Brain pericyte (primary cell): ENCODE measurements at regions not wholly inside any gene's neighbourhood (a gene's known extent, or its start where the extent isn't known, plus 50 kb on each side); places are given as distances from the start of the nearest gene placed in this dataset.
A peak's percentile ranks its signal among the peaks of the same experiment; 100 is the strongest.
"Not testable (repeated sequence)": the region's sequence is repeated elsewhere in the genome, so short reads cannot be mapped to it uniquely, and the experiment has no call there.

Experiments
- DNase-seq: peaks from one replicate; pipeline ENCODE4 v3.0.0-alpha.2; 2012; ENCODE audit warnings: low read depth, low spot score

DNA sequence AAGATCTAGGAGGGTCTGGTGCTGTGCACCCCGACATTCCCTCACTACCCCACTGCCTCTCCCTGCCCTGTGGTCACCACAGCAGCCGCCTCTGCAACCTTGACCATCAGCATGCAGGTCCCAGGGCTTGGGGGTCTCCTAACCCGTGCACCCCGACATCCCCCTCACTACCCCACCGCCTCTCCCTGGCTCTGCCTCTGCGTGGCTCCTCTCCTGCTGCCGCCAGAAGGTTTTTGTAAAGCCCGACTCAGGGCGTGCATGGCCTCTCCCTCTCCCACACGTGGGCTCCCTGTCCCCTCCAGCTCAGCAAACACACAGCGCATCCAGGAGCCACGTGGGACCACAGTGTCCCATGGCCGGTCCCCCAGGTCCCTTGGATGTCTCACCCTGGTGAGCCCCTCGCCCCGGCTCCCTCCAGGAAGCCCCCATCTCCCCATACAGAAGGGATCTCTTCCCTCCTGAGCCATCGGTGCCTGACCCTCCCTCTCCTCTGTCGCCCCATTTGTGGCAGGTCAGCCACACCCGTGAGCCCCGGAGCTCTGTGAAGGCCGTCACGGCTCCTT is 112.5 kb upstream of the LPCAT1 start:
- DNase-seq: not testable (repeated sequence)

- peak; percentile 58 for DNase-seq
Observed at GRCh38 chr5:1635477-1635876, 111.7 kb upstream of the LPCAT1 start.

- DNase-seq: no peak
Observed at GRCh38 chr5:1634337-1634661, 110.5 kb upstream of the LPCAT1 start.

DNA sequence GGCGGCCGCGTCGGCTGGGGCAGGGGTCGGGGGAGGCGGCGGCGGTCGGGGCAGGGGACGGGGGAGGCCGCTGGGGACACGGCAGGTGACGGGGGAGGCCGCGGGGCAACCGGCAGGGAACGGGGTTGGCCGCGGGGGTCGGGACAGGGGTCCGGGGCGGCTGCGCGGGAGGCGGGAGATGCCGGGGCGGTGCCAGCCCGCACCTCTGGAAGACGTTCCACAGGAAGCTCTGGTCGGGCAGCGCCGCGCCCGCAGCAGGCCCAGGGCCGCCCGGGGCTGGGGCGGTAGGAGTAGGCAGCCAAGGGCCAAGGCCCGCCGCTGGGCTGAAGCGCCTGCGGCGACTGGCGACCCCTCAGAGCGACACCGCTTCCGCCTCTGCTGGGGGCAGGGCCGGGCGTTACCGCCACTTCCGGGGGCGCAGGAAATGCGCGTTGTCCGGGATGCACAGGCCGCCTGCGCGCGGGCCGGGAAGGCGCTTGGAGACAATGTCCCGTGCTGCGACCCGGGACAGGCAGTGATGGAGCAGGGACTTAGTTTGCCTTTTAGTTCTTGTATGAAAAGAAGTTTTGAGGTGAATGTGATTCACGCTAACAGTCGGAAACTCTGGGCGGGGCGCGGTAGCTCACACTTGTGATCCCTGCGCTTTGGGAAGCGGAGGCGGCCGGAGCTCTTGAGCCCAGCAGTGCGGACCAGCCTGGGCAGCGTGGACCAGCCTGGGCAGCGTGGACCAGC is 110.0 kb upstream of the LPCAT1 start:
- DNase-seq: no peak

GRCh38 chr5:1631004-1631403 is 107.2 kb upstream of the LPCAT1 start:
- DNase-seq: not testable (repeated sequence)

- DNase-seq: not testable (repeated sequence)
Observed at GRCh38 chr5:1626397-1626796, 102.6 kb upstream of the LPCAT1 start.

DNA sequence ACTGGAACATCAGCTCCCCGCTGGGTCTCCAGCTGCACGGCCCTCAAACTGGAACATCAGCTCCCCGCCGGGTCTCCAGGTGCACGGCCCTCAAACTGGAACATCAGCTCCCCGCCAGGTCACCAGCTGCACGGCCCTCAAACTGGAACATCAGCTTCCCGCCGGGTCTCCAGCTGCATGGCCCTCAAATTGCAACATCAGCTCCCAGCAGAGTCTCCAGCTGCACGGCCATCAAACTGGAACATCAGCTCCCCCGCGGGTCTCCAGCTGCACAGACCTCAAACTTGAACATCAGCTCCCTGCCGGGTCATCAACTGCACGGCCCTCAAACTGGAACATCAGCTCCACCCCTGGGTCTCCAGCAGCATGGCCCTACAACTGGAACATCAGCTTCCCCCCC is 95.8 kb upstream of the LPCAT1 start:
- DNase-seq: not testable (repeated sequence)

DNA sequence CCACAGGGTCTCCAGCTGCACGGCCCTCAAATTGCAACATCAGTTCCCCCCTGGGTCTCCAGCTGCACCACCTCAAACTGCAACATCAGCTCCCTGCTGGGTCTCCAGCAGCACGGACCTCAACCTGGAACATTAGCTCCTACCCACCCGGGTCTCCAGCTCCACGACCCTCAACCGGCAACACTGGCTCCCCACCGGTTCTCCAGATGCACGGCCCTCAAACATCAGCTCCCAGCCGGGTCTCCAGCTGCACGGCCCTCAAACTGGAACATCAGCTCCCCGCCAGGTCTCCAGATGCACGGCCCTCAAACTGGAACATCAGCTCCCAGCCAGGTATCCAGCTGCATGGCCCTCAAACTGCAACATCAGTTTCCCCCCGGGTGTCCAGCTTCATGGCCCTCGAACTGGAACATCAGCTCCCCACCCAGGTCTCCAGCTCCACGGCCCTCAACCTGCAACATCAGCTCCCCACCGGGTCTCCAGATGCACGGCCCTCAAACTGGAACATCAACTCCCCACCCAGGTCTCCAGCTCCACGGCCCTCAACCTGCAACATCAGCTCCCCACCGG is 94.6 kb upstream of the LPCAT1 start:
- DNase-seq: not testable (repeated sequence)

GRCh38 chr5:1617236-1617755 is 93.5 kb upstream of the LPCAT1 start:
- not testable (repeated sequence) for DNase-seq

DNA sequence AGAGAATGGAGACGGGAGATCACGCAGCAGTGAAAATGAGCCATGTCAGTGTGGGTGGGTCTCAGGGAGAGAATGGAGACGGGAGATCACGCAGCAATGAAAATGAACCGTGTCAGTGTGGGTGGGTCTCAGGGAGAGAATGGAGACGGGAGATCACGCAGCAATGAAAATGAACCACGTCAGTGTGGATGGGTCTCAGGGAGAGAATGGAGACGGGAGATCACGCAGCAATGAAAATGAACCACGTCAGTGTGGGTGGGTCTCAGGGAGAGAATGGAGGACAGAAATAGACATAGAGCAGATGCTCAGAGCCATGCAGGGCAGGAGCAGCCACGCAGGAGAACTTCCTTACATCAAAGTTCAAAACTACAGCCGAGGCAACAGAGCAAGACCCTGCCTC is 89.8 kb upstream of the LPCAT1 start:
- DNase-seq: not testable (repeated sequence)

DNA sequence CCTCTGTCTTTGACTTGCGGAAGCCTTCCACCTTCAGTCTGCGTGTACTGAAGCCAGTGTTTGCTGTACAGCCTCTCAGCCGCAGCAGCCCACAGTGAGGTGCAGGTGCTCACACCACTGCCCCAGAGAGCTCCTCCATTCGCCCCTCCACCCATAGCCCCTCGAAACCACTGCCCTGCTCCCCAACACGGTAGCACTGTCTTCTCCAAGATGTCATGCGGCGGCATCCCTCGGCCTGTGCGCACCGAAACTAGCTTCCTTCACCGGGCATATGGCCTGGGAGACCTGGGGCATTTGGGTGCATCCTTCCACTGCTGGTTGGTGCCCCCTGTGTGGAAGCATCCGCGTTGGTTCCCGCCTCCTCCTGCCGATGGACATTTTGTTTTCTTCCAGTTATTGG is 86.8 kb upstream of the LPCAT1 start:
- DNase-seq: not testable (repeated sequence)

DNA sequence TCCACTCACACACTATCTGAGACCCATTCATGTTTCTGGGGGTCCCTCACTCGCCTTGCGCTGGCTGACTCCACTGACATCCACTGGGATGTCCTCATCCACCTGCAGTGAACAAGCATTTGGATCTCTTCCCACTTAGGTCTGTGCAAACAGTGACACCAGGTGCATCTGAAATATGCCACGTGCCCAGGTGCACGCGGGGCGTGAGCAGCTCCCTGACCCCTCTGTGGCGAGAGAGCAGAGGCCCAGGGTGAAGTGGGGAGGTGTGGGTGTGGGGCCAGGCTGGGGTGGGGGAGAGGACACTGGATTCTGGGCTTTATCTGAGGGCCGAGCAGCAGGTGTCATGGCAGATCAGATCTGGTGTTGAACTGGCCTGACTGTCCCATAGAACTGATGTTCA is 85.4 kb upstream of the LPCAT1 start:
- not testable (repeated sequence) for DNase-seq

- DNase-seq: peak; percentile 45
Observed at GRCh38 chr5:1608336-1608735, 84.6 kb upstream of the LPCAT1 start.

- not testable (repeated sequence) for DNase-seq
Observed at GRCh38 chr5:1606951-1607350, 83.2 kb upstream of the LPCAT1 start.

DNA sequence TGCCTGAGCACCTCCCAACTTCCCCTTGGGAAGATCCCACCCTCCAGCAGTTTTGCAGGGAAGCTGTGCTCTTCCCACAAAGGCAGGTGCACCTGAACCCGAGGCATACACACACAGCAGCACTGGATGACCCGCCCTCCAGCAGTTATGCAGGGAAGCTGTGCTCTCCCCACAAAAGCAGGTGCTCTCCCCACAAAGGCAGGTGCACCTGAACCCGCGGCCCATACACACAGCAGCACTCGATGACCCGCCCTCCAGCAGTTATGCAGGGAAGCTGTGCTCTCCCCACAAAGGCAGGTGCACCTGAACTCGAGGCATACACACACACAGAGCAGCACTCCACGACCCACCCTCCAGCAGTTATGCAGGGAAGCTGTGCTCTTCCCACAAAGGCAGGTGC is 80.2 kb upstream of the LPCAT1 start:
- not testable (repeated sequence) for DNase-seq

GRCh38 chr5:1601565-1601964 is 77.8 kb upstream of the LPCAT1 start:
- DNase-seq: not testable (repeated sequence)

- not testable (repeated sequence) for DNase-seq
Observed at GRCh38 chr5:1598950-1599737, 75.4 kb upstream of the LPCAT1 start.

GRCh38 chr5:1597093-1597473 is 73.3 kb upstream of the LPCAT1 start:
- not testable (repeated sequence) for DNase-seq

DNA sequence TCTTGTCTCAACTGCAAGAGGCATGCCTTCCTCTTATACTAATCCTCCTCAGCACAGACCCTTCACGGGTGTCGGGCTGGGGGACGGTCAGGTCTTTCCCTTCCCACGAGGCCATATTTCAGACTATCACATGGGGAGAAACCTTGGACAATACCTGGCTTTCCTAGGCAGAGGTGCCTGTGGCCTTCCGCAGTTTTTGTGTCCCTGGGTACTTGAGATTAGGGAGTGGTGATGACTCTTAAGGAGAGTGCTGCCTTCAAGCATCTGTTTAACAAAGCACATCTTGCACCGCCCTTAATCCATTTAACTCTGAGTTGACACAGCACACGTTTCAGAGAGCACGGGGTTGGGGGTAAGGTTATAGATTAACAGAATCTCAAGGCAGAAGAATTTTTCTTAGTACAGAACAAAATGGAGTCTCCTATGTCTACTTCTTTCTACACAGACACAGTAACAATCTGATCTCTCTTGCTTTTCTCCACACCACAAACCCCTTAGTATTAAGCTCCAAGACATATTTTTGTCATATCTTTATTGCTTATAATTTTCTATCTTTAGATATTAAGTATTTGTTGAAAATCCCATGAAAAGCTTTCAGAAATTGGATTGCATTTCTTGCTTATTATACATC is 72.8 kb upstream of the LPCAT1 start:
- not testable (repeated sequence) for DNase-seq

GRCh38 chr5:1594357-1595106 is 70.8 kb upstream of the LPCAT1 start:
- no peak for DNase-seq

- no peak for DNase-seq
Observed at GRCh38 chr5:1593903-1594356, 70.2 kb upstream of the LPCAT1 start.
